ENCODE measurements at regions not wholly inside any gene's neighbourhood (a gene's known extent, or its start where the extent isn't known, plus 50 kb on each side); places are given as distances from the start of the nearest gene placed in this dataset.

DNA sequence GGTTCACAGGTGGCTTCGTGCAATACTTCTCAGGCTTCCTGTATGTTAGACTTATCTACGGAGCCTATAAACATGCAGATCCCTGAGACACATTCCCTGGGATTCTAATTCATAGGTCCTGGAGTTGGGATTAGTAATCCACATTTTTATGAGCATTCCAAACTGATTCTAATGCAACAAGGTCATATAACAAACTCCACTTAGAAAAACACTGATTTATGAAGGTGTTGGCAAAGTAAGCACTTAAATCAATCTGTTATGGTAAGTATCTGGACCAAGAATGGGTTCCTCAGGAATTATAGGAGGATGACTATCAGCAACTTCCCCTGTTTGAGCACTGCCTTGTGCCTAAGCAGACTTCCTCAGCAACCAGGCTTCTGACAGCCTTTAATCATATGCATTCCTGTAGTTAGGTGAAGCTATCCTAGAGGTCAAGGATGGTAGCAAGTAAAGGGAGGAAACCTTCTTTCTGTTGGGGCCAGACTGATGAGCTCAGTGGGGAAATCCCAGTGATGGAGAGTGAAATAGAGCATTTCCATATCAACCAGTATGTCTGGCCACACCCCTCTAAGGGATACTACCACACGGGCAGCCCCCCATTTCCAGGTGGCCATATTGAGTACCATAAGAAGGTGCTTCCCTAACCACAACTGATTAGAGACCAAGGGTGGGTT is 89.6 kb downstream of the RASSF10 start:
- no peaks in the 10 kb centered on the region for H3K36me3 Mint-ChIP-seq (ENCODE audit: low read depth)
- no peaks in the 10 kb centered on the region for H3K9me3 Mint-ChIP-seq
- no peak overlapping the region for H3K4me3 Mint-ChIP-seq
- peaks cover 39% of the 10 kb centered on the region for H3K27me3 Mint-ChIP-seq
- no peak overlapping the region for H3K27ac Mint-ChIP-seq
- H3K4me1 Mint-ChIP-seq (ENCODE audit: low read depth): no peaks in the 10 kb centered on the region
- no peak for DNase-seq

DNA sequence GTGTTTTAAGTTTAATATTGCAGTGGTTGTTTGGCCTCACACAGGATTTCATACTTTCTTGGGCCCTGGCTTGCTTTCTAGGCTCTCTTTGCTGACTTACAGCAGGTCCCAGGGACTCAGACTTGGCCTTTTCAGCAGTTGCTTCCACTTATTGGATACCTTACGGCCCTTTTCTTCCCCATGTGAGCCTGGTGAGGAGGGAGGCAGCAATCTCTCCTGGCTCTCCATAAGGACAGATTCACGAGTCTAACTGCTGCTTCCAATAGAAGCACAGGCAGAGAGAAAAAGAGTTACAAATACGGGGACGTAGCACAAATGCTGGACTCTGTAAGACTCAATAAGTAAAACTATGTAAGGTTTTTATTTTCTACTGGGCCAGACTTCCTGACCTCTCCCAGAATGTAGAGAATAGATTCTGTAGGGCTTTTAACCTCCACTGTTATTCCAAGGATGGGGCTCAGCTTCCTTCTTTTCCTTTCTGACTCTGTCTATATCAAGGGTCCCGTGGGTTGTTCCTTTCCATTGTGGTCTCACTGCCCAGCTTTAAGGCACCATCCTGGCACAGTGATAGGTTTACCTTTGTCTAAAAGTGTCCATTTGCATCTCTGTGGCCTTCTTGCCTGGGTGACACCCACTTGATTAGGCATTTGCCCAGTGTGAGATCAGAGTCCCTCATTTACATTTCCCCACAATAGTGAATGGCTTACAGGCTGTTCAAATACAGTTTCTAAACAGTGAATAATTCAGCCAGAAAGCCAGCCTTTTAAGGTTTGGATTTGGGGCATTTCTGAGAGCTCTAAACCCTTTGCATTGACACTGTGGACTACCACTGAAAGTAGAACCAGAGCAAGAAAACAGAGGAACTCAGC is 92.8 kb downstream of the RASSF10 start:
- Mint-ChIP-seq H3K27me3 (peaks cover 40% of the 10 kb centered on the region), H3K9me3 (no peaks in the 10 kb centered on the region), H3K36me3 (ENCODE audit: low read depth) (no peaks in the 10 kb centered on the region), H3K4me3 (no peak overlapping the region), H3K27ac (no peak overlapping the region), H3K4me1 (ENCODE audit: low read depth) (no peaks in the 10 kb centered on the region)
- no peak for DNase-seq

DNA sequence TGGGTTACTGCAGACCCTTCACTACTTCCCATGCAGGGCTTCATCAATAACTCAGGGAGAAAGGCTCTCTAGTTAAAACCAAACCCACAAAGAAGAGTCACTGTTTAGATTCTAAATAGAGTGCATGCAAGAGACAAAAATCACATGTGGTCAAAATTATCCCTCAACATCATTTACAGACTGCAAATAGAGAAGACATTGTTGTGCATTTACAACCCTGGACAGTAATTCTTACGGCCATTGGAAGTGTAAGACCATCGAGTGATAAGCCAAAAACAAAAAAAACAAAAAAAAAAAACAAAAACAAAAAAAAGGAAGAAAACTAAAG is 93.4 kb downstream of the RASSF10 start:
- DNase-seq: no peak
- peaks cover 37% of the 10 kb centered on the region for H3K27me3 Mint-ChIP-seq

DNA sequence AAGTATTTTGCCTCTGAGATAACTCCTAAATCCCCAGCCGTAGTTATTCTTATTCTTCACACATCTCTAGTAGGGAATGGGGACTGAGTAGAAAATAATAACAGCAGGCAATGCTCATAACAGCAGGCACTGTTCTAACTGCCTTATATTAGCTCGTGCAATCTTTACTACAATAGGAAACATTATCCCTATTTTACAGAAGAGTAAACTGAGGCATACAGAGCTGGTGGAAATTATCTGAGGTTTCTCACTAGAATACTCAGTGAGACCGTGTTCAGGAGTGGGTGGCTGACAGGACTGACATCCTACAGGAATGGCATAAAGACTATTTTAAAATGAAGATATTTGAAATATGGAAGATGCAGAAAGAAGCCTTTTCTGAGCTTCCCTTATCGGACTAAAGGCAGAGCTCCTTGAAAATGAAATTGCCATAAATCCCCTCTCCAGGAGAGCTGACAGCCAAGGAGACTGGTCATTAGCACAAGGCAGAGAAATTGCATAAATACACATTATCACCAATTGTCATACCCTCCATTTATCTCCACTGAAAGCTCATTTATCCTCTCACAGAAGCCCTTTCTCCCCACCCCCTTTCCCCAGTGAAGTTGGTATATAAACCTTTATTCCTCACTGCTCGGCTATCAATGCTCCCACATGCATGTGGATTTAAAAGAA is 93.9 kb downstream of the RASSF10 start:
- no peak for DNase-seq
- no peaks in the 10 kb centered on the region for H3K4me1 Mint-ChIP-seq (ENCODE audit: low read depth)
- H3K27ac Mint-ChIP-seq: no peak overlapping the region
- H3K9me3 Mint-ChIP-seq: no peaks in the 10 kb centered on the region
- H3K36me3 Mint-ChIP-seq (ENCODE audit: low read depth): no peaks in the 10 kb centered on the region
- no peak overlapping the region for H3K4me3 Mint-ChIP-seq
- peaks cover 32% of the 10 kb centered on the region for H3K27me3 Mint-ChIP-seq

More for the DNA sequence above, 93.4 kb downstream of the RASSF10 start:
- Mint-ChIP-seq H3K4me3 (no peak overlapping the region), H3K4me1 (ENCODE audit: low read depth) (no peaks in the 10 kb centered on the region), H3K27ac (no peak overlapping the region), H3K9me3 (no peaks in the 10 kb centered on the region), H3K36me3 (ENCODE audit: low read depth) (no peaks in the 10 kb centered on the region)

DNA sequence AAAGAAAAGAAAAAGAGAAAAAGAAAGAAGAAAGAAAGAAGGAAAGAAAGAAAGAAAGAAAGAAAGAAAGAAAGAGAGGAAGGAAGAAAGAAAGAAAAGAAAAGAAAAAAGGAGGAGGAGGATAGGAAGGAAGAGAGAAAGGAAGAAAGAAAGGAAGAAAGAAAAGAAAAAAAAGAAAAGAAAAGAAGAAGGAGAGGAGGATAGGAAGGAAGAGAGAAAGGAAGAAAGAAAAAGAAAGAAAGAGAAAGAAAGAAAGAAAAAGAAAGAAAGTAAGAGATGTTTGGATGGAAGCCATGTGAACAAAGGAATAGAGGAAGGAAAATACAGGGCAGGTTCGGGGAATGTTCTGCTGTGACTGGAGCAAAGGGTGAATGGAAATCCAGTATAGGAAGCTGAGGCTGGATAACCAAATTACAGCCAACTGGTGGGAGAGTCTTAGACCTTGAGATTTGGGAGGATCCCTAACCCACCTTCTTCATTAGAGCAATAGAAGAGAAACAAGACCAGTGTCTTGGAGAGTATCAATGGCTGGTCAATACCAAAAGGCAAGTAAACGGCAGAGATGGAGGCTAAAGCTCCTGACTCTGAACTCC is 94.9 kb downstream of the RASSF10 start:
- Mint-ChIP-seq H3K36me3 (ENCODE audit: low read depth) (no peaks in the 10 kb centered on the region), H3K4me1 (ENCODE audit: low read depth) (no peaks in the 10 kb centered on the region), H3K4me3 (no peak overlapping the region), H3K9me3 (peaks cover 6% of the 10 kb centered on the region), H3K27ac (no peak overlapping the region), H3K27me3 (peaks cover 31% of the 10 kb centered on the region)
- DNase-seq: no peak

DNA sequence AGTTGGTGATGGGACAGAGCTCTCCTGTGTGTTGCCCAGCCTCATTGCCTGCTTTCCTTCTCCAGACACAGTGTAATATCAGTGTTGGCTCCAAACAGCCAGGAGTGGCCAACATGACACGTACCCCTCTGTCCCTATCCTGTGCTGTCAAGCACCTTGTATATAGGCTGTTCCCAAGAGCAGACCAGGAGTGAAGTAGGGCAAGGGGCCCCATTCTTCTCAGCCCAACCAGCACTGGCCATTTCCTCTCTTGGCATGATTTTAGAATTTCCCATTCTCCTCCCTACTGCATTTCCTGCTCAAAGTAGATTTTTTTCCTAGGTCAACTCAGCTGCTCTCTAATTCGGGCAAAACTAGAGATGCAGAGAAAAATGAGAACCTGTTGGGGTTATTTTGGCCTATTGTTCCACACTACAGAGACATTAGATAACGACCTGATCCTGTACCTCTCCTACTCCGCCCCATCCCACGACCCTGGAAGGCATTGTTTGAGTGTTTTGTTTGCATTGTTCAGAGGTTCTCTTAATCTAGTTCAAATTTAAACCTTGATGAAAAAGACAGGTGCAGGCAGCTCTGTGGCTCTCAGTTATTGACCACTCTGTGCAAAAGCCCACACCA is 95.6 kb downstream of the RASSF10 start:
- Mint-ChIP-seq H3K9me3 (peaks cover 9% of the 10 kb centered on the region), H3K27ac (no peak overlapping the region), H3K27me3 (peaks cover 28% of the 10 kb centered on the region), H3K4me3 (no peak overlapping the region), H3K36me3 (ENCODE audit: low read depth) (no peaks in the 10 kb centered on the region), H3K4me1 (ENCODE audit: low read depth) (no peaks in the 10 kb centered on the region)
- DNase-seq: no peak

DNA sequence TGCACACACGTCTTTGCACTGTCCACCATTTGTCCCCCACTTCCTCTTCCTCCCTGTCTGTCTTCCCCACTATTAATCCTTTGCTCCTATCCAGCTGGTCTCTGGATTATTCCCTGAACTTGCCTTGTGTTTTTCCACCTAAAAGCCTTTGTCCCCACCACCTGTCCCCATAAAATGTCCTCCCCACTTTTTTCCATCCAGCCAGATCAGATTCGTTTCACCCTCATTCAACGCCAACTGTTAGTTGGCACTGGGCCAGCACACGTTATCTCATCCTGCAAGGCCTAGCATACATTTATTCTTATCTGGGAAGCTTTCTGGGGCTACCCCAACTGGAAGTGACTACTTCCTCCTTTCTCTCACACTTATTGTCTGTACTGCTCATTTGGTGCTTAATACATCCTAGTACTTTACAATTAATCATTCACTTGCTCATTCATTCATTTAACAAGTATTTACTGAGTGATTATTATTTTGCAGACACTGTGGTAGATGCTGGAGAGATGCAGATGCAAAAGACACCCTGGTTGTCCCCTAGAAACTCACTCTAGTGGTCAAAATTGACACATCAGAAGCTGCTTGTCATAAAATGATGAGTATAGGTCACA is 96.2 kb downstream of the RASSF10 start:
- no peak overlapping the region for H3K4me3 Mint-ChIP-seq
- H3K27me3 Mint-ChIP-seq: peaks cover 28% of the 10 kb centered on the region
- H3K27ac Mint-ChIP-seq: no peak overlapping the region
- no peaks in the 10 kb centered on the region for H3K36me3 Mint-ChIP-seq (ENCODE audit: low read depth)
- DNase-seq: no peak
- no peaks in the 10 kb centered on the region for H3K4me1 Mint-ChIP-seq (ENCODE audit: low read depth)
- peaks cover 9% of the 10 kb centered on the region for H3K9me3 Mint-ChIP-seq

DNA sequence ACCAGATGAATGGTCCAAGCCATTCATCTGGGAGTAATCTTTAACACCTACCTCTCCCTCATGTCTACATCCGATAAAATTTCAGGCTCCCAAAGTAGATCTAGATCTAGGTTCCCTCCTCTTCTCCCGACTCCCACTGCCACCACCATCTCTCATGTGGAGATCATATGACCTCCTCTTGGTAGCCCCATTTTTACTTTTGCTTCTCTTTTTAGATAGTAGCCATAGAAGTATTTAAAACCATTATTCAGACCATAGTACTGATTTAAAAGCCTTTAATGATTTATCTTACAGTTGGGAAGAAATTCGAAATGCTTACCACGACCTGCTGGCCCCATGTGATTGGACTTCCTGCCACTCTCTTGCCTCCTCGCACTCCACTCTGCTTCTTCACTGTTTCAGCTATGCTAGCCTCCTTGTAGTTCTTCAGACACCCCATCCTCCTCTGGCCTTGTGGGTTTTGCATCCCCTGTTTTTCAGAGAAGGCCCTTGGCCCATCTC is 98.5 kb downstream of the RASSF10 start:
- no peak overlapping the region for H3K27ac Mint-ChIP-seq
- H3K36me3 Mint-ChIP-seq (ENCODE audit: low read depth): no peaks in the 10 kb centered on the region
- DNase-seq: no peak

DNA sequence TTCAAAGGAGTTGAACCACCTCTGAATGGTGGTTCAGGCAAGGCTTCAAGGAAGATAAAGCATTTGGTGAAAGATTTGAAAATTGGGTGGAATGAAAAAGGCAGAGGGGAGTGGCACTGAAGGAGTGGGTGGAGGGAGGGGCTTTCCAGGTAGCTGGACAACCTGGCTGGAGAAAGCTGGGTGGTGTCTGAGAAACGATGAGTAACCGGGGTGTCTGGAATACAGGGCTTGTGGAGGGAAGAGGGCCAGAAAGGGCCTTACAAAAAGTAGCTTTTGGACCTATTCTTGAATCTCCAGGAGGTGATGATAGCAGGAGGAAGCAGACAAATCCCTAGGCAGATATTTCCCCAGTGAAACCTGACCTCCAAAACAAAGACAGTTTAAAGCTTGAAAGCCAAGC is 99.3 kb downstream of the RASSF10 start:
- Mint-ChIP-seq H3K9me3 (peaks cover 9% of the 10 kb centered on the region), H3K27ac (no peak overlapping the region), H3K4me1 (ENCODE audit: low read depth) (peaks cover 1% of the 10 kb centered on the region), H3K36me3 (ENCODE audit: low read depth) (no peaks in the 10 kb centered on the region), H3K4me3 (no peak overlapping the region), H3K27me3 (peaks cover 27% of the 10 kb centered on the region)
- DNase-seq: no peak

More for the DNA sequence above, 98.5 kb downstream of the RASSF10 start:
- Mint-ChIP-seq H3K9me3 (peaks cover 9% of the 10 kb centered on the region), H3K27me3 (peaks cover 25% of the 10 kb centered on the region), H3K4me1 (ENCODE audit: low read depth) (peaks cover 1% of the 10 kb centered on the region), H3K4me3 (no peak overlapping the region)

DNA sequence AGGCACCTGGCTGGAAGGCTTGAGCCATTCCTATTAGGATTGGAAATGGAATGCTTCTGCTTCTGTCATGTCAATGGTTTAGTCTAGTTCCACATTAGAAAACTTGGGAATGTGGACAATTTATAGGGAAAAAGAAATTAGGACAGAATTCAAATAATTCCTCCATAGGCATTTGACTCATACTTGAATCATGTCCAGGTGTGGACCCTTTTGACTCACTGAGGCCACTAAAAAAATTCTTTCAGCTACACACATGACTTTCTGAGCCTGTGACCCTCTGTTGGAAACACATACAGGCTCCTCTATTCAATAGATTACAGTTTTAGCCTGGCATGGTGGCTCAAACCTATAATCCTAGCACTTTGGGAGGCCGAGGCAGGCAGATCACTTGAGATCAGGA is 100.5 kb downstream of the RASSF10 start:
- peaks cover 28% of the 10 kb centered on the region for H3K27me3 Mint-ChIP-seq
- peaks cover 9% of the 10 kb centered on the region for H3K9me3 Mint-ChIP-seq
- peaks cover 1% of the 10 kb centered on the region for H3K4me1 Mint-ChIP-seq (ENCODE audit: low read depth)
- no peaks in the 10 kb centered on the region for H3K36me3 Mint-ChIP-seq (ENCODE audit: low read depth)
- DNase-seq: no peak
- H3K4me3 Mint-ChIP-seq: no peak overlapping the region
- no peak overlapping the region for H3K27ac Mint-ChIP-seq

DNA sequence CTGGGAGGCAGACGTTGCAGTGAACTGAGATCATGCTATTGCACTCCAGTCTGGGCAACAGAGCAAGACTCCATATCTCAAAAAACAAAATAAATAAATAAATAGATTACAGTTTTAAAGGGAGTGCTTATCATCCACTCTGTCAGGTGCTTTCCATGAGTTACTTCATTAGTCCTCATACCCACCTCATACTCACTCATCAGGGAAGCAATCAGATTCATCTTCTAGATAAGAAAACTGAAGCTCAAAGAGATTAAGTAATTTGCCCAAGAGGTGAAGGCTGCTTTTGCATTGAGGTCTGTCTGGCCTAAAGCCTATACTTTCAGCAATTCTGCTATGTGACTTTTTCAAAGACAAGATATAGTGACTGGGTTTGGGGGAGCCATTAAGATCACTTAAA is 101.0 kb downstream of the RASSF10 start:
- DNase-seq: no peak
- Mint-ChIP-seq H3K27ac (no peak overlapping the region), H3K4me1 (ENCODE audit: low read depth) (peaks cover 1% of the 10 kb centered on the region), H3K27me3 (peaks cover 24% of the 10 kb centered on the region), H3K36me3 (ENCODE audit: low read depth) (no peaks in the 10 kb centered on the region), H3K9me3 (peaks cover 9% of the 10 kb centered on the region), H3K4me3 (no peak overlapping the region)

DNA sequence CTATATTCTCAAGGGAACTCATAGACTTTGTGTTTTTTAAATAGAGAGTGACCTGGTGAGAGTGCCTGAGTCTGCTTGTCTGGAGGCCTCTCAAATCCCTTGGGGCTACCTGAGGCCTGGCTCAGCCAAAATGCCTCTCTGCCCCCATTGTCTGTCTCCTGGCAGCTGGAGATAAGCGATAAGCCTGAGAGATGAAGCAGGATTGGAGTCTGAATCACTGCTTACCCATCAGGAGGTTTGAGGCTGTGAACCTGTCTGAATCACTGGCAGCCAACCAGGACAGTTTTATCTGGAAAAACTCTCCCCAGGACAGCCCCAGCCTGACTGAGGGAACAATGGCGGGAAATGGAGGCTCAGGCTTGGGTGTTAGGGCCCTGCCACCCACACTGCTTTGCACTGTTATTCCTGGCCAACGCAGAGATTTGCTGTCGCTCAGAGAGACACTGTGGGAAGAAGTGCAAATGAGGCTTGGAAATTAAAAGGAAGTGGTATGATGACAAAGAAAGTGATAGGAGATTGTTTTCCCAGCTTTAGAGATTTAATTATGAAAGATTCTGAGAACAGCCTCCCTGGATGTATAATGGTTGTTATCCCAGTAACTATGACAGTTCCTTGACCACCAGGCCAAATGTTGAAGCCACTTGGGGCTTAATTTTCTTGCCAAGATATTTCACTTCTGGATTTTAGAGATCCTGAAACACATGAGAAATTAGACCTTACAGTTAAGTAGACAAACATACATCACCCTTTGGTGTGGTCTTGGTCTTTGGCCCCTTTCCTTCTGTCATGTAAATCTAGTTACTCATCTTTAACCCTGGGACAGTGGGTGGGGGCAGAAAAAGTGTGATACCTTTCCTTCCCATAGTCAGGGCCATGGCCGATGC is 102.1 kb downstream of the RASSF10 start:
- H3K27me3 Mint-ChIP-seq: peaks cover 24% of the 10 kb centered on the region
- DNase-seq: no peak

DNA sequence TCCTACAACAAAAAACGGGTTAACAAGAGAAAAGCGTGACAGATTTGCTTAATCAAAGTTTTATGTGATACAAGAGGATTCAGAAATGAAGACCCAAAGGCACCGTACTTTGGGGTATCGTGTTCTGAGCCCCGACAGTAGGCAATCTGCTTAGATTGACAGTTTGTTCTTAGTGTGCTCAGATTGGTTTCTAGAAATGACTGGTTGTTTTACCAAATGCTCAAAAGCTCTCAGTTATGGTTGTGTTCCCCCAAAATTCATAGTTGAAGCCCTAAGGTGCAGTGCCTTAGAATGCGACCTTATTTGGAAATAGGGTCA is 102.7 kb downstream of the RASSF10 start:
- H3K27ac Mint-ChIP-seq: no peak overlapping the region
- no peak for DNase-seq
- peaks cover 1% of the 10 kb centered on the region for H3K4me1 Mint-ChIP-seq (ENCODE audit: low read depth)
- peaks cover 29% of the 10 kb centered on the region for H3K27me3 Mint-ChIP-seq
- H3K4me3 Mint-ChIP-seq: no peak overlapping the region
- H3K9me3 Mint-ChIP-seq: peaks cover 9% of the 10 kb centered on the region
- no peaks in the 10 kb centered on the region for H3K36me3 Mint-ChIP-seq (ENCODE audit: low read depth)

More for the DNA sequence above, 102.1 kb downstream of the RASSF10 start:
- Mint-ChIP-seq H3K4me3 (no peak overlapping the region), H3K4me1 (ENCODE audit: low read depth) (peaks cover 1% of the 10 kb centered on the region), H3K9me3 (peaks cover 9% of the 10 kb centered on the region), H3K36me3 (ENCODE audit: low read depth) (no peaks in the 10 kb centered on the region), H3K27ac (no peak overlapping the region)
